K562 (cell line): ENCODE measurements at regions not wholly inside any gene's neighbourhood (a gene's known extent, or its start where the extent isn't known, plus 50 kb on each side); places are given as distances from the start of the nearest gene placed in this dataset.

Source experiments
- ATAC-seq: fragments of 200-7000 bp; cut with Tn5 transposase; 3 replicates; pipeline ENCODE4 v1.9.1; 2020; ENCODE audit warnings: moderate library complexity
- BruUV-seq: library from RNA; stranded (reverse); fragments of 400-500 nt; replicated peaks from 2 replicates; lab custom pipeline; 2021; lab: Mats Ljungman, UMichigan
- CTCF ChIA-PET: fragments of 300-600 bp; formaldehyde crosslinking; extraction: SDS; loops from one replicate; lab custom pipeline; 2021; ENCODE audit warnings: low intra/inter-chr PET ratio; lab: Yijun Ruan, JAX
- POLR2A ChIA-PET: fragments of 300-600, 350-650 bp; sonication (Branson Sonifier 250); formaldehyde crosslinking; extraction: SDS; loops from one replicate; lab custom pipeline; 2021; ENCODE audit warnings: antibody characterized with exemption, inconsistent platforms; lab: Yijun Ruan, JAX
- DNase-seq, 4 experiments: peaks; one replicate each; pipeline versions ENCODE4 v3.0.0 to v3.0.0-alpha.2; 2011 to 2018; ENCODE audit warnings: low spot score in 3 of 4, mixed read lengths in 3 of 4; ENCODE audit errors: extremely low read depth in 1 of 4
- FAIRE-seq: peaks from 2 replicates; lab custom pipeline; 2011; peaks lifted over from hg19 to GRCh38; lab: Jason Lieb, UNC
- H2AFZ ChIP-seq: 2 replicates; pipeline ENCODE4 v1.6.0; 2011; ENCODE audit warnings: low read depth, low read length, control low read depth, inconsistent platforms
- H3K27ac ChIP-seq: fragments of 200-600 bp; 3 replicates; pipeline ENCODE4 v1.8.0; 2011; ENCODE audit warnings: low read depth, mild to moderate bottlenecking, control low read depth, inconsistent platforms, low read length, moderate library complexity, mixed read lengths; ENCODE audit errors: extremely low read depth
- H3K27me3 ChIP-seq, 2 experiments: fragments of 300-600 bp in 1 of 2; 2 replicates in 1 of 2; 3 replicates in 1 of 2; pipeline versions ENCODE4 v1.6.0 to v1.8.0; 2011; ENCODE audit warnings: inconsistent platforms in 2 of 2, low read length in 2 of 2, mild to moderate bottlenecking in 1 of 2, mixed read lengths in 1 of 2, moderate library complexity in 1 of 2; ENCODE audit not compliant: control insufficient read depth in 2 of 2, insufficient read depth in 2 of 2
- H3K36me3 ChIP-seq: fragments of 300-600 bp; 3 replicates; pipeline ENCODE4 v1.8.0; 2011; ENCODE audit warnings: mild to moderate bottlenecking, low read length, inconsistent platforms; ENCODE audit not compliant: control insufficient read depth, insufficient read depth
- H3K4me1 ChIP-seq, 2 experiments: fragments of 200-600 bp in 1 of 2; replicated peaks in 1 of 2; 2 replicates in 1 of 2; 3 replicates in 1 of 2; pipeline versions ENCODE4 v1.5.1 to v1.8.0; 2011; ENCODE audit warnings: inconsistent platforms in 2 of 2, low read length in 2 of 2, mild to moderate bottlenecking in 1 of 2, mixed read lengths in 1 of 2, moderate library complexity in 1 of 2; ENCODE audit not compliant: control insufficient read depth in 2 of 2, insufficient read depth in 2 of 2
- H3K4me2 ChIP-seq: 2 replicates; pipeline ENCODE4 v1.6.1; 2011; ENCODE audit warnings: low read length, control low read depth, inconsistent platforms, mixed read lengths; ENCODE audit not compliant: insufficient read depth
- H3K4me3 ChIP-seq: fragments of 200-600 bp; sonication (generic), shearing (Covaris generic); 2 replicates; pipeline ENCODE4 v1.5.1; 2016; ENCODE audit warnings: control low read depth, inconsistent platforms
- H3K79me2 ChIP-seq: fragments of 200-600 bp; 3 replicates; pipeline ENCODE4 v1.8.0; 2011; ENCODE audit warnings: low read length, inconsistent platforms; ENCODE audit not compliant: control insufficient read depth, insufficient read depth
- H3K9ac ChIP-seq, 2 experiments: 2 replicates each; pipeline versions ENCODE4 v1.6.0 to v1.6.1; 2011; ENCODE audit warnings: low read depth in 2 of 2, low read length in 2 of 2, control low read depth in 1 of 2, inconsistent platforms in 1 of 2, mild to moderate bottlenecking in 1 of 2, mixed read lengths in 1 of 2; ENCODE audit not compliant: insufficient read depth in 1 of 2
- H3K9me1 ChIP-seq: one replicate; pipeline ENCODE4 v1.6.0; 2011; ENCODE audit warnings: inconsistent platforms, mild to moderate bottlenecking, low read length, moderate library complexity; ENCODE audit not compliant: control insufficient read depth, insufficient read depth
- H3K9me3 ChIP-seq: replicated peaks from 2 replicates; pipeline ENCODE4 v1.5.1; 2011; ENCODE audit warnings: low read depth, low read length, inconsistent platforms; ENCODE audit not compliant: control insufficient read depth, insufficient read depth
- H4K20me1 ChIP-seq: replicated peaks from 2 replicates; pipeline ENCODE4 v1.6.1; 2011; ENCODE audit warnings: low read length, inconsistent platforms, mixed read lengths; ENCODE audit not compliant: control insufficient read depth, insufficient read depth
- CSDE1 ChIP-seq, 2 experiments: fragments of 450-650 bp; IDR thresholded peaks; 2 replicates each; pipeline ENCODE4 v1.6.1; 2016; ENCODE audit warnings: mild to moderate bottlenecking in 1 of 2
- GATA2 ChIP-seq: sonication (generic); formaldehyde crosslinking; IDR thresholded peaks from 2 replicates; pipeline ENCODE4 v1.4.0; 2020; ENCODE audit warnings: mild to moderate bottlenecking, missing genetic modification reagents
- MCM2 ChIP-seq: fragments of 450-650 bp; IDR thresholded peaks from 2 replicates; pipeline ENCODE4 v1.6.1; 2017; ENCODE audit warnings: low read depth, mild to moderate bottlenecking
- MECOM ChIP-seq: fragments of 250-450 bp; sonication (Bioruptor Pico); IDR thresholded peaks from 2 replicates; pipeline ENCODE4 v1.8.0; 2022; ENCODE audit warnings: inconsistent platforms
- ZFP1 ChIP-seq: fragments of 450-650 bp; formaldehyde crosslinking; IDR thresholded peaks from 2 replicates; pipeline ENCODE4 v1.4.0; 2020; ENCODE audit warnings: mild to moderate bottlenecking, mixed read lengths
- ZFP36 ChIP-seq: fragments of 150-350 bp; IDR thresholded peaks from 2 replicates; pipeline ENCODE4 v1.6.1; 2018; ENCODE audit warnings: low read length, low read depth; ENCODE audit not compliant: partially characterized antibody
- WGBS: fragments of 100-300 bp; shearing (Covaris generic); methylation state at CpG from one replicate; pipeline ENCODE4 v1.1.6; 2016; ENCODE audit warnings: low coverage, mixed read lengths; ENCODE audit not compliant: insufficient coverage; ENCODE audit errors: missing lambda C conversion rate; 5-methylcytosine and 5-hydroxymethylcytosine counted together
- in situ Hi-C: fragments of 300-500 bp; cut with MboI; formaldehyde crosslinking; loops from 4 replicates; pipeline ENCODE4 v1.15.0; 2018; ENCODE audit warnings: inconsistent platforms, mixed read lengths
- intact Hi-C: fragments of 100-400 bp; cut with micrococcal nuclease; formaldehyde crosslinking; loops from 2 replicates; pipeline ENCODE4 v1.14.2; 2022
- TF ChIP-seq, protein P1 (sequence below): fragments of 250-450 bp; sonication (Bioruptor Pico); IDR thresholded peaks from 2 replicates; pipeline ENCODE4 v1.8.0; 2022; ENCODE audit warnings: inconsistent platforms
- TF ChIP-seq, protein P2 (sequence below): IDR thresholded peaks from 2 replicates; pipeline ENCODE4 v1.6.1; 2011; ENCODE audit not compliant: insufficient read length; ENCODE audit errors: extremely low read depth

DNA sequence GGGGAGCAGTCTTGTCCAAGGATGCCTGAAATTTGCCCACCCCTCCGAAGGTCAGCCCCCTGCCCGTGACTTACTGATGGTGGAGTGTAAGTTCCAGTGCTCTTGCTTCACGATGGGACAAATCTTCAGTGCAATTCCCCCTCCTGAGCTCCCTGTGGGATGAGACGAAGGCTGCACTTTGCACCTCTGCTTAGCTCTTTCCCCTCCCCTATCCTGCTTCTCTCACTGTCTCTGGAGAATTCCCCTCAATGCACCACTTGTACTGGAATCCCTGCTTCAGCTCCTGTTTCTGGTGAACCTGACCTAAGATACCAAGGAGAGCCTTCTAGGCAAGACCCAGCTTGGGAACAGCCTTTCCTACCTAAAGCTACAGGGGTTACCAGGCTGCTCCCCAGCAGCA, 122.9 kb upstream of the ZMIZ1 start:
- BruUV-seq = no TSS peak
- no peak for ATAC-seq

GRCh38 chr10:78947226-78947625, 121.5 kb upstream of the ZMIZ1 start:
- TF ChIP-seq ZFP36 (no peak), GATA2 (CRISPR knock-in tag) (no peak), MECOM (CRISPR knock-in tag) (no peak), CSDE1 (IDR thresholded peaks at IDR 0.05) (no peak), MCM2 (no peak)
- TF ChIP-seq, protein P1, sequence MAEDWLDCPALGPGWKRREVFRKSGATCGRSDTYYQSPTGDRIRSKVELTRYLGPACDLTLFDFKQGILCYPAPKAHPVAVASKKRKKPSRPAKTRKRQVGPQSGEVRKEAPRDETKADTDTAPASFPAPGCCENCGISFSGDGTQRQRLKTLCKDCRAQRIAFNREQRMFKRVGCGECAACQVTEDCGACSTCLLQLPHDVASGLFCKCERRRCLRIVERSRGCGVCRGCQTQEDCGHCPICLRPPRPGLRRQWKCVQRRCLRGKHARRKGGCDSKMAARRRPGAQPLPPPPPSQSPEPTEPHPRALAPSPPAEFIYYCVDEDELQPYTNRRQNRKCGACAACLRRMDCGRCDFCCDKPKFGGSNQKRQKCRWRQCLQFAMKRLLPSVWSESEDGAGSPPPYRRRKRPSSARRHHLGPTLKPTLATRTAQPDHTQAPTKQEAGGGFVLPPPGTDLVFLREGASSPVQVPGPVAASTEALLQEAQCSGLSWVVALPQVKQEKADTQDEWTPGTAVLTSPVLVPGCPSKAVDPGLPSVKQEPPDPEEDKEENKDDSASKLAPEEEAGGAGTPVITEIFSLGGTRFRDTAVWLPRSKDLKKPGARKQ = no peak
- in situ Hi-C loops (no loop called here), intact Hi-C loops (no loop called here)
- WGBS = 0% methylated on average over 6 of the region's 6 CpGs
- Histone ChIP-seq H3K27ac (no peak overlapping the region), H3K9ac (no peak overlapping the region), H4K20me1 (0 out of 2 replicates have a peak, but pooled peaks cover 4% of the 10 kb centered on the region), H3K36me3 (no peaks in the 10 kb centered on the region), H3K4me2 (no peak overlapping the region), H3K4me1 (peaks cover 0 to 4% of the 10 kb centered on the region in 2 experiments; a peak in 1 of 5 replicates), H3K4me3 (no peak overlapping the region), H3K79me2 (no peaks in the 10 kb centered on the region), H3K27me3 (peaks cover 5 to 72% of the 10 kb centered on the region in 2 experiments; a peak in 4 of 5 replicates), H2AFZ (no peak overlapping the region), H3K9me1 (no peaks in the 10 kb centered on the region), H3K9me3 (no peaks in the 10 kb centered on the region)
- FAIRE-seq (no peak), ATAC-seq (no peak), DNase-seq (no peak)
- POLR2A ChIA-PET = interaction anchor here (1.0 to 2.2 kb wide), 4 partner anchors 11 to 19 kb away, joined by 3 to 6 read pairs (median 5); no protein-coding TSS in a partner anchor
- CTCF ChIA-PET = no interaction called here
- BruUV-seq = no TSS peak

More for the DNA sequence above, 122.9 kb upstream of the ZMIZ1 start:
- H4K20me1 ChIP-seq = 0 out of 2 replicates have a peak, but pooled peaks cover 4% of the 10 kb centered on the region
- H3K79me2 ChIP-seq = no peaks in the 10 kb centered on the region
- no peak overlapping the region for H3K4me2 ChIP-seq
- H3K4me1 ChIP-seq = peaks cover 0 to under 1% of the 10 kb centered on the region in 2 experiments; a peak in 1 of 5 replicates
- no peak for DNase-seq
- no peak overlapping the region for H3K27ac ChIP-seq
- 2% methylated on average over 4 of the region's 4 CpGs for WGBS
- ChIA-PET POLR2A (interaction anchor here (0.6 to 2.2 kb wide), 5 partner anchors 13 to 205 kb away, joined by 4 to 14 read pairs (median 5); no protein-coding TSS in a partner anchor), CTCF (no interaction called here)
- no peak for TF ChIP-seq ZFP1 (CRISPR knock-in tag)
- TF ChIP-seq, protein P2, sequence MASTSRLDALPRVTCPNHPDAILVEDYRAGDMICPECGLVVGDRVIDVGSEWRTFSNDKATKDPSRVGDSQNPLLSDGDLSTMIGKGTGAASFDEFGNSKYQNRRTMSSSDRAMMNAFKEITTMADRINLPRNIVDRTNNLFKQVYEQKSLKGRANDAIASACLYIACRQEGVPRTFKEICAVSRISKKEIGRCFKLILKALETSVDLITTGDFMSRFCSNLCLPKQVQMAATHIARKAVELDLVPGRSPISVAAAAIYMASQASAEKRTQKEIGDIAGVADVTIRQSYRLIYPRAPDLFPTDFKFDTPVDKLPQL = no peak
- in situ Hi-C loops (no loop called here), intact Hi-C loops (no loop called here)
- H3K36me3 ChIP-seq = no peaks in the 10 kb centered on the region
- FAIRE-seq = no peak
- H3K27me3 ChIP-seq = peaks cover 5 to 71% of the 10 kb centered on the region in 2 experiments; a peak in 4 of 5 replicates
- H2AFZ ChIP-seq = no peak overlapping the region
- no peaks in the 10 kb centered on the region for H3K9me1 ChIP-seq
- H3K4me3 ChIP-seq = no peak overlapping the region
- no peak overlapping the region for H3K9ac ChIP-seq
- H3K9me3 ChIP-seq = no peaks in the 10 kb centered on the region
